HG03108 (cell line): ENCODE measurements at regions not wholly inside any gene's neighbourhood (a gene's known extent, or its start where the extent isn't known, plus 50 kb on each side); places are given as distances from the start of the nearest gene placed in this dataset.
"Not testable (repeated sequence)": the region's sequence is repeated elsewhere in the genome, so short reads cannot be mapped to it uniquely, and the experiment has no call there.

ENCODE experiments used
- ATAC-seq: cut with Tn5 transposase; IDR thresholded peaks from one replicate; pipeline ENCODE4 v1.9.1; 2021; ENCODE audit warnings: moderate library complexity; ENCODE audit not compliant: unreplicated experiment

DNA sequence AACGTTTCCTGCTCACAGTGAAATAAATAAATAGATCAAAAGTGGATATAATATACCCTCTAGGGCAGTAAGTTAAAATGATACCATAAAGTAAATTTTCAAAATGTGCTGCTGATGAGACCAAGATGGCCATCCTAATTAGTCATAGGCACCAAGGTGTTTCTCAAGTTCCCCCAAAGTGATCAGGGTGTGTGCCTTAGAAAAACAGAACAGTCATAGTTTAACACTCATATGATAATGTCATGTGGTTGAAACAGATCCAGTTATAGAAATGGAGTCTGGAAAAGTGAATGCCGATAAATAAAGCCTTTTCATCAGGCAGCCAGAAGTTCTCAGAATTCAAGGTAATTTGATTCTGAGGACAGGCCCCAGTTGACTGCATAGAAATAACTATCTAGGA is 161.5 kb upstream of the CDKN2B start:
- ATAC-seq, result no peak

DNA sequence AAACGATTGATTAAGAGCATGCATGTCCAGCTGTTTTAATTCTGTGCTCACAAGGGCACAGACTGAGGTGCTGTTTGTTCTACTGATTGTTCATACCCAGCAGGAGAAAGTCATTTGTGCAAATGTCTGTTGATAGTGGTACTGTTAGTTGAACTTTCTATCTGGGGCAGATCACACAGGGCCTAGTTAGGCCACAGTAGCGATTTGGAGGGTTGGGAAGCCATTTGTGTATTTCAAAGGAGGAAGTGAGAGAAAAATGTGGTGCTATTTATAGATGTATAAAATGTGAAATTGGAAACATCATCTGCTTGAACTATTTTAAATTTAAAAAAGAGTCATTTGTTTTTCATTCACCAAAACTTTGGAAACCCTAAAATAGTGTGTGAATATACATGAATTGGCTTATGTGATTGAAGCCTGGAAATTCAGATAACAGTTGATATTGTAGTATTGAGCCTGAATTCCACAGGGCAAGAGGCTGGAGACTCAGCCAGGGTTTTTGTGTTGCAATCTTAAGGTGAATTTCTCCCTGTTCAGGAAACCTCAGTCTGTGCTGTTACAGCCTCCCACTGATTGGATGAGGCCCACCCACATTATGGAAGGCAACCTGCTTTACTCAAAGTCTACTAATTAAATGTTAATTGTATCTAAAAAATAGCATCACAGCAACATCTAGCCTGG is 162.0 kb upstream of the CDKN2B start:
- no peak for ATAC-seq

DNA sequence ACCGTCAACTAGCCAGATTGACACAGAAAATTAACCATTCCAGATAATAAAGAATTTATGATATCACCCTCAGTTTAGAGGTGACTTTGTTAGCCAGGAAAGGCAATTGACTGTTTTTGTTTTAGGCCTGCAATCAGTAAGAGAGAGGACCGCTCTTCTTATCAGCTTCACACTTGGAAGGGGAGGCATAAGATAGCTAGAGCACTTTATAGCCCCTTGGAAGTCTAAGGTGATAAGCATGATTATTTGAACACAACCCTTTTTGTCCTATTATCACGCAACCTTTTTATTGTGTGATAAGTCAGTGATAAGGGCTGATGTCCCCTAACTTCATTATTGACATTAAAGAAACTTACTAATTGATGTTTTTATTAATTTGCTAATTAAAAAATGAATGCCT is 162.6 kb upstream of the CDKN2B start:
- no peak for ATAC-seq

DNA sequence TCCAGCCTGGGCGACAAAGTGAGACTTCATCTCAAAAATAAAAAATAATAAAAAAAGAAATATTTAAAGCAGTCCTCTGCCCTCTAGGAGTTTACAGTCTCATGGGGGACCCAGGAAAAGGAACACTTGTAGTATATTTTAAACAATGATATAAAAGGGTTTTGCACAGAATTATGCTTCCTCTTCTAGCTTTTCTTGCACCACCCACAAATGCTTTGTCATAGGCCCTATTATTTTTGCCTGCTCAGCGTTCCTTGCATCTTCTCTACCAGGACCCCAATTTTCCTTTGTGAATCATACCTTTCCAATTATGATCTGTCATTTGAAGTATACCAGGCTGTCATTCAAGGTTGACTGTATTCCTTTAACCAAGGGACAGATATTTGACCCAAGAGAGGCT is 164.8 kb upstream of the CDKN2B start:
- ATAC-seq, result no peak

DNA sequence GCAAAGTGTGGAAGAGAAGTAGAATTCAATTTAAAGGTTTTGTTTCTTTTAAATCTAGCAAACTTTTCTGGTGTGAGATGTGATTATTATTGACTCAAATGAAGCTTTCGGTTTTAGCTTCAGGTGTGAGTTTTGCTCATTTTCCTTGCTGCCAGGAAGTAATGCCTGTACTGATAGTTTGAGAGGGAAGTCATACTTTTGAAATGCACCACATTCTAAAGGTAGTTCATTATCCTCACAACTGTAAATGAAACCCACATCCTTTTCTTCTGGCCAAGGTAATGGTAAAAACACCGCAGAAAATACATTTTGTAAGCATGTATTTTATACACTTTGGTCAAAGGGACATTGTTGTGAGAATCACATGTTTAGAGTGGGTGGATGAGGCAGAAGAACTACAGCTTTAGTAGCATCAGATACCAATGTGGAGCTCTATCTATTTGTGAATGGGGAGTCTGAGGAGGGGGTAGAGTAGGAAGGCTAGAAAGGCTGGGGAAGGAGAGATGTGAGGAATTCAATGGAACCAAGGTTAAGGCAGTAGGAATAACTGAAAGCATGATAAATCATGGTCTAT is 167.0 kb upstream of the CDKN2B start:
- no peak for ATAC-seq

DNA sequence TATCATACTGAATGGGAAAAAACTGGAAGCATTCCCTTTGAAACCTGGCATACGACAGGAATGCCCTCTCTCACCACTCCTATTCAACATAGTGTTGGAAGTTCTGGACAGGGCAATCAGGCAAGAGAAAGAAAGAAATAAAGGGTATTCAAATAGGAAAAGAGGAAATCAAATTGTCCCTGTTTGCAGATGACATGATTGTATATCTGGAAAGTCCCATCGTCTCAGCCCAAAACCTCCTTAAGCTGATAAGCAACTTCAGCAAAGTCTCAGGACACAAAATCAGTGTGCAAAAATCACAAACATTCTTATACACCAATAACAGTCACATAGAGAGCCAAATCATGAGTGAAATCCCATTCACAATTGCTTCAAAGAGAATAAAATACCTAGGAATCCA is 171.9 kb upstream of the CDKN2B start:
- ATAC-seq, result not testable (repeated sequence)

DNA sequence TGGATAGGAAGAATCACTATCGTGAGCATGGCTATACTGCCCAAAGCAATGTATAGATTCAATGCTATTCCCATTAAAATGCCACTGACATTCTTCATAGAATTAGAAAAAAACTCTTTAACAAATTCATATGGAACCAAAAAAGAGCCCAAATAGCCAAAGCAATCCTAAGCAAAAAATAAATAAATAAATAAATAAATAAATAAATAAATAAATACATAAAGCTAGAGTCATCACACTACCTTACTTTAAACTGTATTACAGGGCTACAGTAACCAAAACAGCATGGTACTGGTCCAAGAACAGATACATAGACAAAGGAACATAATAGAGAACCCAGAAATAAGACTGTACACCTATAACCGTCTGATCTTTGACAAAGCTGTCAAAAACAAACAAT is 180.4 kb upstream of the CDKN2B start:
- ATAC-seq, result no peak

DNA sequence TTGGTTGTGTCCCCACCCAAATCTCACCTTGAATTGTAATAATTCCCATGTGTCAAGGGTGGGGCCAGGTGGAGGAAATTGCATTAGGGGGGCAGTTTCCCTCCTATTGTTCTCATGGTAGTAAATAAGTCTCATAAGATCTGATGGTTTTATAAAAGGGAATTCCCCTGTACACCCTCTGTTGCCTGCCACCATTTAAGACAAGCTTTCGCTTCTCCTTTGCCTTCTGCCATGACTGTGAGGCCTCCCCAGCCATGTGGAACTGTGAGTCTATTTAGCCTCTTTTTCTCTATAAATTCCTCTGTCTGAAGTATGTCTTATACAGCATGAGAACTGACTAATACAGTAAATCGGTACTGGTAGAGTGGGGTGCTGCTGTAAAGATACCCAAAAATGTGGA is 187.9 kb upstream of the CDKN2B start:
- not testable (repeated sequence) for ATAC-seq

DNA sequence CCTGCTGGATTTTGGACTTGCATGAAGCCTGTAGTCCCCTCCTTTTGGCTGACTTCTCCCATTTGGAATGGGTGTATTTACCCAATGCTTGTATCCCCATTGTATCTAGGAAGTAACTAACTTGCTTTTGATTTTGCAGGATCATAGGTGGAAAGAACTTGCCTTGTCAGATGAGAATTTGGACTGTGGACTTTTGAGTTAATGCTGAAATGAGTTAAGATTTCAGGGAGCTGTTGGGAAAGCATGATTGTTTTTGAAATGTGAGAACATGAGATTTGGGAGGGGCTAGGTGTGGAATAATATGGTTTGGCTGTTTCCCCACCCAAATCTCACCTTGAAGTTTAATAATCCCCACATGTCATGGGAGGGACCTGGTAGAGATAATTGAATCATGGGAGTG is 189.6 kb upstream of the CDKN2B start:
- ATAC-seq, result no peak

DNA sequence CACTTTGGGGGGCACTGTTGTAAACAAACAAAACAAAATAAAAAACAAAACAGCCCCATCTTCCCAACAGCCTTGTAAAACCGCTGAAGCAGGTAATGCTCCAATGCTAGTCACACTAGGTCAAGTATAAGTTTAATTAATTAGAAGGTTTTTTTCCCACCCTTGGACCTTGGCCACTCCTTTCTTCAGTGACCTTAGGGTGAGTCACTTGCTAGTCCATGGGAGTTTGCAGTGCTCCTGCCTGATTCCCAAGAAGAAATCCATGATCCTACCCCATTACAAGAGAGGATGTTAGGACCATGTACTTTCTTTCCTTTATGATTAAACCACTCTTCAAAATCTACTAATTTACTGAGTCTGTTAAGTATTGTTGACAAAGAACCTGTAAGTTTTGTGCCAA is 192.2 kb upstream of the CDKN2B start:
- no peak for ATAC-seq

DNA sequence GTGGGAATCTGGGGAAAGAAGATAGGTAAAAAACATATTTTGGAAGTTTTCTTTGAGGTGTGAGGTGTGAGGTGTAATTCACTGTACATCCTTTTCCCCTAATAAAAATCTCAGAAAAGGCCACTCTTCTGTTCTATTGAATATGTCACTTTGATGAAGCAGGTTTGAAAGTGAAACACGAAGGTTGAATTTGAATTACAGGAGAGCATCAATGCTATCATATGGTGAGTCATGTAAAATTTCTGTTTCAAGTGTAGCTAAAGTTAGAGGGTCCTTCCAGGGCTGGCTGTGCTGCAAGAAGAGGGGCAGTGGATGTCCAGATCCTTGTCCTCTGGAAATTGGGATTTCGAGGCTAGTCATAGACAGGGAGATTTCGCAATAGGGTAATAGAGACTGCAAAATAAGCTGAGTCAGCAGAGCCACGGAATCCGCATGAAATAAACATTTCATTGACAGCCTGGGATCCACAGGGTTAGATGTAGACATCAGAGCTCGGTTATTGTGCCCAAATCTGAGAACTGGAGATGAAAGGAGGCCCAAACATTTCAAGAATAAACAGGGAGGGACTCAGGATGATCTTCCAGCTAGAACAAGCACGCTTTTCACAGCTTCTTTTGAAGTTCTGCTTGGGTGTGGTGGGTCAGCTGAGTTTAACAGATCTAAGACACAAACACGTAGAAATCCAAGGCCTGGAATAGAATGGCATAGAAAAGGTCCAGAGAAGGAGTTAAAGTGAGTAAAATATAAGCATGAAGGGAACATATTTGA is 194.4 kb upstream of the CDKN2B start:
- no peak for ATAC-seq

DNA sequence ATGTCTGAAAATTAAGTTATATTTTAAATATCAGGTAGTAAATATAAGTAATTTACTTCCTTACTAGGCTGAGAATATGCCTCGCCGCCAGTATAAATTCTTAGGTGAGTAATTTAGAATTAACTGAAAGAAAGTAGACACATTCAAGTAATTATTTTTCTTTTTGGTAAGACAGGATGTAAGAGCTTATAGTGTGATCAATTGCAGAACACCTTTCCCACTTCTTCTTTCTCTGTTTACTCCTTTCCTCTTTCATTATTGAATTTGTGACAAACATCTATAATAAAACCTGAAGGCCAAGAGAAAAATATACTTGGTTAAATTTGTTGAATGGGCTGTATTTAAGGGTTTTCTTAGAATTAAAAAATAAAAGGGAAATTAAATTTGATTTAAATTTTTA is 195.1 kb upstream of the CDKN2B start:
- no peak for ATAC-seq

DNA sequence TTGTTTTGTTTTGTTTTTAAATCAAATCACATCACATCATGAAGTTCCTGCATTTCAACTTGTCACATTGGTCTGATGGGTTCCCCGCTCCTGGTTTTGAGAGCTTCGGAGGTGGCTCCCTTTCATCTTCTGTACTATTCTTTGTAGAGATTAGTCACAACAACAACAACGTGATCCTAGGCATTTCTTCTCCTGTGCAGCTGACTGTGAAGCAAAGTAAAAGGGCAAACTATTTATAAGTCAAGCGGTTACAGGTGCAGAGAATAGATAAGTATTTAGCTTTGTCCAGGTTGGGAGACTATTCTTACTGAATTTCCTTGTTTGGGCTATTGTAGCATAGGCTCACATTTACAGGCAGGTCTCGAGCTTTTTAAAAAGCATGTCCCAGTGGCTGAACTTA is 197.7 kb upstream of the CDKN2B start:
- ATAC-seq, result no peak

DNA sequence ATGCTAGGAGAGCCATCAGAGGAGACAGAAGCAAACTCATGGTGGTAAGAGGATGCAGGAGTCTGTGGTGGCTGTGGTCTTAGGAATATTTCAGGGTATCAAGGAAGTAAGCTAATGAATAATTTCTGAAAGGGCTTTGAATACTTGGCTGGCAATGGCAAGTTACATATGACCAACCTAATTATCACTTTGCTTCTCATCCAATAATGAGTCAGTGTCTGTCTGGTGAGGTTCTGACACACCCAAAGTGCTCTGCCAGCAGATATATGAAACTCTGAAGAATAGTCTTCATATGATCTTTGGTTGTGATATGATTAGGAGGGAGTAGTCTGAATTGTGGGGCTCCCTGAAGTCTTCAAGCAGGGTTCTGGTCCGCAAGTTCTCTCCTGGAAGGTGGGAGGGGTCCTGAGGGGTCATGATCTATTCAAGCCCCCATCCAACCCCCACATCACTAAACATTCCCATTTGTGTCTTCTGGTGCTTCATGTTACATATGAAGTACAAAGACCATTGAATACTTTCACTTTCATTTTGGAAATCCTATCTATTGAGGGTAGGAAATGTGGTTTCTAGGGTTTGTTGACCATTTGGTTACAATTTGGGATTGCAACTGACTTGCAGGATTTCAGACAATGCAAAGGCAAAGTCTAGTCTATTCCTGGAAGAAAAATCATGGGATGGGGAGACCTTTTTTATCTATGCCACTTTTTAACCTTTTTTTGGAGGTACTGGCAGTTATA is 199.9 kb upstream of the CDKN2B start:
- no peak for ATAC-seq

DNA sequence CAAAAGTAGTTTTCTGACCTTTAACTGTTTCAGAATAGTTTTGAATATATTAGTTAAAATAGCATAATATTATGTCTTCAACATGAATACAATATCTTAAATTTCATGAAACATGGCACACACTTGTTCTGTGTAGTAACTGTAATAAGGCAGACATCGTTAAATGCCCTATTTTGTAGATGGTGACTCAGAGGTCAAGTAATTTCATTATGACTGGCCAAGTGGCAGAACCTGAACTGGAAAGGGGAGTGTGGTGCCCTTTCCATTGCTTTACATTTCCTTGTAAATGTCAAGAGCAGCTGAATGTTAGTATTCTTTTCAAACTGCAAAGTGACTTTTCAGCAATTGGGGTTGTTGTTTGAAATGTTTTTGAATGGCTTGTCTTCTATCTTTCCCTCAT is 201.2 kb upstream of the CDKN2B start:
- no peak for ATAC-seq

DNA sequence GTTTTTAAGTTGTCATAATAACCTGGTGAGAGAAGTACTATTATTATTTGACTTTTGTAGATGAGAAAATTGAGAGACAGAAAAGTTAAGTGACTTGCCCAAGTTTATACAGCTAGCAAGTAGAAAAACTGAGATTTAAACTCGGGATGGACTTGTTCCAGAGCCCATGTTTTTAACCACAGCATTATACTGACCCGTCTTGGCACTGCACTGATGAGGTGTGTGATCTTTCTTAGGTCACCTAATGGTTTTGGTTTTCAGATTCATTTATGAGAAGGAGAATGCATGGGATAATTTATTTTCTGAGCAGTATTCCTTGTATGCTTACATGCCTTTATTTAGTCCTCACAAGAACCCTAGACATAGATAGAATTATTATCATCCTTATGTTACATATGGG is 201.8 kb upstream of the CDKN2B start:
- no peak for ATAC-seq

DNA sequence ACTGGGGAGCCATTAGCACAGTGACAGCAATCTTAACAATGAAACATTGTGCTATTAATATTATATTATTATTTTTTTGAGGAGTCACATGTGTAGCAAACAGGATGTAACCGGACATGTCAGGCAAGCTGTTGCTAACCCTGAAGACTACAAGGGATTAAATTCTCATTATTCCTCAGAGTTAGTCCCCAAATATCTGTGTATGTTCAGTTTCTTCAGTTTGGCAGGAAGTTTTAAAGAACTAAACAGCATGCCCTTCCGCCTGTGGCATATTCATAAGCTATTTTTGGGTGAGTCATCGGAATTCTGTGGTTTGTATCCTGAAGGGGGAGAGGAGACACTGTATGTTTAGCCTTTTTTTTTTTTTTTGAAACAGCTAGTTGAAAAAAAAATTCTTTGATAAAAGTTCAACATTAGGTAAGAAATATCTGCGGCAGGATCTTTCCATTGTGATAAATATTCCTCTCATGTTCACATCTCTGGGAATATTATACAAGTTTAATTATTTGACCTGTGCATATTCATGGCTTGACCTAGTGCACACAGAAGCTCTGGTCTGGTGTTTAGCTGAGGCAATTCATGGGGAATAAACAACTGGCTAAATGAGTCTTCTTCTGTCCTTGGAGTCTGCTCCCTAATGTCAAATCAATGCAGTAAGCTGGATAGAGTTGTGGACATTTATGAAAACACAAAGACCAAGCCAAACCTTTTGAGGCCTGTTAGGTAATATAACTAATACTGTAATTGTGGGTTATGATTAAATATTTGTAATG is 202.7 kb upstream of the CDKN2B start:
- no peak for ATAC-seq

DNA sequence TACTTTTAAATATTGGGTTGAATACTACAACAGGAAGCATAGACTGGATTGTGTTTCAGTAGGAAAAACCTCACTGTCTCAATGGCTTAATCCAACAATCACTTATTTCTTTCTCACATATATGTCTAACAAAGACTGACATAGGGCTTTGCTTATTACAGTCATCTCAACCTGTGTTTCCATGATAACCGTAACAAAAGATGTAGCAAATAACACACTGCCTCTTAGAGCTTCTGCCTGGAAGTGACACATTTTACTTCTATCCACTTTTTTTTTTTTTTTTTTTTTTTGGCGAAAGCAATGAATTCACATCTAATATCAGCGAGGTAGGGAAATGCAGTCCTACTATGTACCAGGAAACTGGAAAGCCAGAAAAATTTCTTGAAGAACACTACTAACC is 204.9 kb upstream of the CDKN2B start:
- no peak for ATAC-seq

DNA sequence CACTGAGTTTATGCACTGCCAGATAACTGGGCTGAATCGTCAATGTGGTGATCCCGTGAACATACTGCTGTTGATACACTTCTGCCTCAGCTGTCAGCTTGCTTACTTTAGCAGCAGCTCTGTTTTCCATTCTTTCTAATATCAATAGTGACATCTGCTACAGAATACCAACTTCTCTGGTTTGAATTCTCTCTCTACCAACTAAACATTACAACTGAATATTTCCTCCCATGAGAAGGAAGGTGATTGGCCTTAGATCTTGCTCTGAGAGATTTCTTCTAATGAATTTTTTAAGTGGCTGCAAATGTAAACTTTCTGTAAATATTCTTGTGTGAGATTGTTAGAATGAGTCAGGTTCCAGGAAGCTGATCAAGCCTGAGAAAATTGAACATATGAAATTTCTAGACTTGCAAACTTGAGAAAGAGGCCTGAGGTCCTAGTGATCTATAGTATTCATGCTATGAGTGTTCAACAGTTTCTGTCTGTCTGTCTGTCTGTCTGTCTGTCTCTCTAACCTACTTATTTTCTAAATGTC is 205.5 kb upstream of the CDKN2B start:
- ATAC-seq, result no peak

DNA sequence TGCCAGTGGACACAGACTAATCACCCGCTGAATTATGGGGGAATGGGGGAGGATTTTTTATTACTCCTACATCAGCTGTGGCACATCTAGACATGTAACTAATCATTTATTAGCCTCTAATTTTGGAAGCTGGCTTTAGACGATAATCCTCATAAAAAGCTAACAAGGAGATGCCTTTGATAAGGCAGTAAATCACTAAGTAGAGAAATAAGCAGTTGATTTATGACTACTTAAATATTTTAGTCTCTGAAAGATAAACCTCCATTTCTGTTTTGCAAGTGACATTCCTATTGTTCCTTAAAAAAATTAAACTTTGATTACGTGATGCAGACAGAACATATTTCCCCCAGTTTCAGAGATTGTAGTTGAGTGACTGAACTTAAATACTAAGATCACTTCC is 206.4 kb upstream of the CDKN2B start:
- ATAC-seq, result no peak

DNA sequence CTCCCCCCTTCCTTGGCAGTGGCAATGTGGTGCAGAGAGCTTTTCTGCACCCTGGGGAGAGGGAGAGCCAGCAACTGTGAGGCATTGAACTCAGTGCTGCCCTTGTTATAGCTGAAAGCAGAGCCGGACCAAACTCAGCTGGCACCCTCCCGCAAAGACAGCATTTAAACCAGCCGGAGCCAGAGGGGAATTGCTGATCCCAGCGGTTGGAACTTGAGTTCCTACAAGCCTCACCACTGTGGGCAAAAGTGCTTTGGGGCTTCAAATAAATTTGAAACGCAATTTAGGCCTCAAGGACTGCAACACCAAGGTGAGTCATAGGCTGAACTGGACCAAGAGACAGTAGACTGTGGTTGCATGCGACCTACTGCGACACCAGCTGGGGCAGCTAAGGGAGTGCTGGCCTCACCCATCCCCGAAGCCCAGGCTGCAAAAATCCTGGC is 207.6 kb upstream of the CDKN2B start:
- ATAC-seq, result no peak
